ENCODE measurements at regions not wholly inside any gene's neighbourhood (a gene's known extent, or its start where the extent isn't known, plus 50 kb on each side); places are given as distances from the start of the nearest gene placed in this dataset.

GRCh38 chr20:23161244-23161891 is 75.2 kb upstream of the CD93 start:
- DNase-seq (ENCODE audit: low spot score) = no peak
- intact Hi-C loops (cut with DNase I) = loop anchor here (5.0 kb wide), 1 partner anchor 44 kb away; no protein-coding TSS in a partner anchor

GRCh38 chr20:23160536-23161243 is 74.6 kb upstream of the CD93 start:
- no peak for DNase-seq (ENCODE audit: low spot score)
- intact Hi-C loops (cut with DNase I) = loop anchor here (5.0 kb wide), 1 partner anchor 43 kb away; no protein-coding TSS in a partner anchor

- no peak for DNase-seq (ENCODE audit: low spot score)
- intact Hi-C loops (cut with DNase I) = loop anchor here (5.0 kb wide), 1 partner anchor 43 kb away; no protein-coding TSS in a partner anchor
Measured at GRCh38 chr20:23159947-23160318, 73.8 kb upstream of the CD93 start.

DNA sequence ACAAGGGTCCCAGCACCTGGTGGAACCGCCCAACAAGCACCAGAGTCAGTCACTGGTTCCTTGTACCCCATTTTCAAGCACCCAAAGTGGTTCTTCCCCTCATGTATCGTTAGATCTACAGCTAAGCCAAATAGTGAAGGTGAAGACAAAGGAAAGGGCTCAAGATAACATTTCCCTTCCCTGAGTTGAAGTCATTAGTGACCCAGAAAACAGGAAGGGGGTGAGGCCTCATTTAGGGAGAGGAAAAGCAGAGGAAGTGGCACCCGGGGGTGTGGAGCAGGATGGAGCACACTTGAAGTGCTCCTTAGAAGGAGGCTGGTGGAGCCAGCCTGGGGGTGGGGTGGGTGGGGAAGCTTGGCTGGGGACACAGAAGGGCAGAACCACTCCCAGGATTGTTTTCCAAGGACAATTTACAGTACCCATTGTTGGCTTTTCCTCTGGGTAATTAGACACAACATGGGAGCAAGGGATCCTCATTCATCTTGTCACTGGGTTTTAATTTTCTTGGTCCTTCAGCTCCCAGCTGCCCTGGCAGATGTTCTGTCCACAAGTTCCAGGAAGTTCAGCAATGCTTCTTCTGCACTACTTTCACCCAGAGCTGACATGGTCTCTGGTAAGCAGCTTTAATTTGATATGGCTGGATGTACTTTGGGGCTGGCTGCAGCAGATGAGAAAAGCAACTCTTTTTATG is 73.3 kb upstream of the CD93 start:
- intact Hi-C loops (cut with DNase I) = no loop called here
- DNase-seq (ENCODE audit: low spot score) = no peak

- no peak for DNase-seq (ENCODE audit: low spot score)
- intact Hi-C loops (cut with DNase I) = no loop called here
Measured at GRCh38 chr20:23157734-23158133, 71.6 kb upstream of the CD93 start.

DNA sequence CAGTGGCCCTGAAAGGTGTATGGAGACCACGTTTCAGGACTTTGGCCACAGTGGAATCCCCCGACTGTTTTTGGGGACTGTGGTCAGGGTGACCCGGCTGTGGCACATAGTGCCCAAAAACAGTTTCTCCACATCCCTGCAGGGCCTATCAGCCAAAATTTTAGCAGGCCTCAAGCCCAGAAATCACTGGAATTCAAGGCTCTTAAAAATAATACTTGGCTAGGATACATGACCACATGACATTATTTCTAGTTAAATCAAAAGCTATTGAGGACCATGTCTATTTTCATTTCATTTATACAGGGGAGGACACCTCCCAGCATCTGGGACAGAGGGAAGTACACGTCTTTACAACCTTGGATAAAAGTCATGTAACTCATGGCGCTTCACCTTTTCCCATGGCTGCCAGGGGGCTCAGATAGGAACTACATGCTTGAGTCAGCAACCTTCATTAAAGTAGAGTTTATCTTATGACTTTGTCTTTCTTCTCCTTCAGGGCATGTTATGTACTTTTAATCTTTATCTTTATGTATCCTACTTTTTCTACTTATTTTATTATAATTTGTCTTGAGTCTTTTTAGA is 70.8 kb upstream of the CD93 start:
- intact Hi-C loops (cut with DNase I) = no loop called here

DNA sequence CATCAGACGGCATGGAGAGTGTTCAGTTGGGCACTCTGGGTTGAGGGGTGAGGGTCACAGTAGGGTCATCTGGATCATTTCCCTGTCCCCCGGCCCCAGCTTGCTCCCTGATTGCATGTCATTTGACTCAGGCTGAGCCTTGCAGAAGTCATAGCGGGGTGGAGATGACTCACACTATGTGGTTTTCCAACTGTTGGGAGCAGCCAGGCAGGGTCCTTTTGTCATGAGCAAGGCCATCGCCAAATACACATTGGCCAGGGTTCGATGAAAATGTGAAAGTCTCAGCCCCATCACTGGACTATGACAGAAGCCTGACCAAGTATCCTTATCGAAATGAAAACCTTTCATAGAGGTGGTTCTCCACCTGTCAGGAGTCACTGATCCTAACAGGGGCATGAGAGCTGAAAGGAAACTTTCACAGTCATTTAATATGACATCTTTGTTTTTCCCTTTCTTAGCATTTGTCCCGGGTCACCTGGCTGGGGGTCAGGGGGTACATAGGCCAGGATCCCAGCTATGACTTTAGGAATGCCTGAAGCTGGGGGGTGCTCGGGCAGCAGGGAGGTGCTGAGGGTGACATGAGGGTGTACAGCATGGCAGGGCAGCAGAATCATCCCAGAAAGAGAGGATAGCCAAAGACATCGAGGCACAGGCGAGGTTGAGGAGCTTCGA is 70.2 kb upstream of the CD93 start:
- DNase-seq (ENCODE audit: low spot score) = no peak

More for the DNA sequence above, 70.8 kb upstream of the CD93 start:
- DNase-seq (ENCODE audit: low spot score) = no peak

GRCh38 chr20:23155141-23155590 is 69.0 kb upstream of the CD93 start:
- intact Hi-C loops (cut with DNase I) = no loop called here
- DNase-seq (ENCODE audit: low spot score) = no peak

More for the DNA sequence above, 70.2 kb upstream of the CD93 start:
- intact Hi-C loops (cut with DNase I) = no loop called here

GRCh38 chr20:23153696-23154341 is 67.7 kb upstream of the CD93 start:
- no peak for DNase-seq (ENCODE audit: low spot score)
- intact Hi-C loops (cut with DNase I) = loop anchor here (5.0 kb wide), 2 partner anchors 48 to 92 kb away; no protein-coding TSS in a partner anchor

- intact Hi-C loops (cut with DNase I) = loop anchor here (5.0 kb wide), 2 partner anchors 49 to 91 kb away; no protein-coding TSS in a partner anchor
- DNase-seq (ENCODE audit: low spot score) = no peak
Measured at GRCh38 chr20:23152902-23153301, 66.8 kb upstream of the CD93 start.

- intact Hi-C loops (cut with DNase I) = loop anchor here (5.0 kb wide), 2 partner anchors 50 to 90 kb away; no protein-coding TSS in a partner anchor
- peak; percentile 91 for DNase-seq (ENCODE audit: low spot score)
Measured at GRCh38 chr20:23152308-23152892, 66.3 kb upstream of the CD93 start.

DNA sequence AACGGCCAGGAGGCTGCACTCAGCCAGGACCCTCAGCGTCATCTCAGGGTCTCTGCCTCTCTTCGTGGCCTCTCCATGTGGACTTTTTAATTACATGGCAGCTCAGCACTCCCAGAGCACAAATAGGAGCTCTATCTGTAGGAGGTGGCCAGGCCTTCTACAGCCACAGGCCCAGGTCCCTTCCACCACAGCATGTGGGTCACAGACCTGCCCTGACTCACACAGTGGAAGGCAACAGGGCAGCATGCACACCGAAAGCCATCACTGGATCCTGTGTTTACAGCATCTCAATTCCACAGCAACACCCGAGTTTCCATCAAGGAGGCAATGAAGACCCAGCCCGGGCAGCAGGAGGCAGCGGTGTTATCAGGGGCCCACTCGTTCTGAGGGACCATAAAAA is 65.8 kb upstream of the CD93 start:
- intact Hi-C loops (cut with DNase I) = loop anchor here (5.0 kb wide), 2 partner anchors 50 to 90 kb away; no protein-coding TSS in a partner anchor
- no peak for DNase-seq (ENCODE audit: low spot score)

DNA sequence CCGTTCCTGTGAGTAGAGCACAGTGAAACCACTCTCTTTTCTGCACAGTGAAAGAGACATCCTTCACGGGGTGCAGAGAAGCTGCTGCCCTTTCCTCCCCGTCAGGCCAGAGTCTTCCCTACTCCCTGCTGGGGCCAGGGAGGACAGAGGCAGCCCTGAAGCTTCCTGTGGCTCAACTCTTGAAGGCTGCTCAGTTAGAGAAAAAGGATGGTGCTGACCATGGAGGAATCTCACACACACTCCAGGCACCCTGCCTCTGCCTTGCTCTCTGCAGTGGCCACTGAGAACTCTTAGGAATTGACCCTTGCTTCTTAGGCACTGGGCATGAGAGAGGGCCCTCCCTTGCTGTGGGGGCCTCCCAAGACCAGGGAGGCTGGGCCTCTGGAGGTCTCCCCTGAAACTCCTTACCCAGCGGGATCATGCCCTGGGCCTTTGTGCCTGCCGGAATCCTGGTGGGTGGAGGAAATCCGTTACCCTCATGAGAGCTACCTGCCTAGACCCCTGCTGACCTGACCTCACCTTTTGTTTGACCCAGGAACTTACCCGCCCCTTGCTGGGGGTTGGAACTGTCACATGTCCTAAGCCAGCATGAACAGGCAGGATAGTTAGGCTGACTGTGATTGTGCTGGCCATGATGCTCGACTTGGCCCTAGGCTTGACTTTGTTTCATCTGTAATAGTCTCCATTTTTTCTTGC is 65.0 kb upstream of the CD93 start:
- DNase-seq (ENCODE audit: low spot score) = no peak
- intact Hi-C loops (cut with DNase I) = loop anchor here (5.0 kb wide), 2 partner anchors 51 to 89 kb away; no protein-coding TSS in a partner anchor

GRCh38 chr20:23150304-23151007 is 64.3 kb upstream of the CD93 start:
- no peak for DNase-seq (ENCODE audit: low spot score)
- intact Hi-C loops (cut with DNase I) = loop anchor here (5.0 kb wide), 2 partner anchors 52 to 88 kb away; no protein-coding TSS in a partner anchor

DNA sequence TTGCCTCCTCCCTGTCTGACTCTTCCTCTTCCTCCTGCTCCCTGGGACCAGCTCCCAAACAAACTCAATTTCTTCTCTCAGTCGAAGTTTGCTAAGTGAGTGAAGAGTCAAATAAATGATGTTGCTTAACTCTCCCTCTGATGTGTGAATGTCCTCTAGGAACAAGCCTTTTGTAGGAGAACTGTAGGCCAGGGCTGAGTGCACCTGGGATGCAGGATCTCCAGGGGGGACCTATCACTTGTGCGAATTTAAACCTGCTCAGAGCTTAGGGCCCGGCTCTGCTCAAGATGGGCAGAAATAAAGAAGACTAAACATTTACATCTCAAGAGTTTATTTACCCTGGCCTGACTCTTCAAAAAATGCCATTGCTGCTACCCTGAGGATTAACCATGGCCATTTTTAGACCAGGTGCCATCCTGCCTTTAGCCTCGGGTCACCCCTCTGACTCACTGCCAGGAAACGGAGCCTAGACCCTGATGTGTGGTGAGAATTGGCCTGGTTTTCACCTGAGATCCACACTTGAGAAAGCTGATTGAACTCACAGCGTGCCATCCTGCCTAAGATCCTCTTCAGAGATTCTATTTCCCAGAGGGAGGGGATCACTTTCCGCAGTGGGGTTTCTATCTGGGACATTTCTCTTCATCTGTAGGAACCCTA is 63.6 kb upstream of the CD93 start:
- no peak for DNase-seq (ENCODE audit: low spot score)
- intact Hi-C loops (cut with DNase I) = loop anchor here (5.0 to 10.0 kb wide), 3 partner anchors 53 to 195 kb away; no protein-coding TSS in a partner anchor

DNA sequence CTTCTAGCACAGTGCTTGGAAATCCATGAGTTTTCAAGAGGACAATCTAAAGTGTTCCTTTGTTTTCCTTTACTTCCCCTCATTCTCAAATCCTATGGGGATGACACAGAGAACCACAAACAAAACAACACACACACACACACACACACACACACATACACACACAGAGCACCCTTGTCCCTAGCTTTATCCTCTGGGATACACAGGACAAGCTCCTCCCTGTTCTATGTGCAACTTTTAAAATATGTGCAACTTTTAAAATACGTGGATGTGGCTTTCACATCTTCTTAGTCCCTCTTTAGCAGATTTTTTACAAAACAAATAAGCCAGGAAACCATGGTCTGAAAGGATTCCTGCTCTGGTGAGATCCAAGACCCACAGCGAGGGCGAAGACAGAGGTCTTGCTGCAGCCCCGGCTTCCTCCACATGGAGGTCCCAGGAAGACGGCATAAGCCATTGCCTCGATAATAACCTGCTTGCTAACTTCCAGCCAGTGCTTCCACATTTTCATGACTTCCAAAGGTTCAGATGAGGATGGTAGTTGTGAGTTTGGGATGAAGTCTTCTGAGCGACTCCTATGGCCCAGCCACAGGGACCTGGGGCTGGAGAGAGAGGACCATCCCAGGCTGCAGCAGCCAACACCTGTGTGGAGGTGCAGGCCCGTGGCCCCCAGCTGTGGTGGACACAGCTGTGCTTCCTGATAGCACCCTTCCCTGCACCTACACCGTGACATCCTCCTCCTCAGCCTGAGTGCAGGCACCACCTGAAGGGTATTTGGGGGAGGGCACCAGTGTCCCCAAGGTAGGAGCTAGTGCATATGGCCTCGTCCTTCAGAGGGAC is 62.8 kb upstream of the CD93 start:
- intact Hi-C loops (cut with DNase I) = loop anchor here (10.0 kb wide), 1 partner anchor 196 kb away; no protein-coding TSS in a partner anchor
- no peak for DNase-seq (ENCODE audit: low spot score)
